Common myeloid progenitor, CD34-positive (primary cell): ENCODE measurements at regions not wholly inside any gene's neighbourhood (a gene's known extent, or its start where the extent isn't known, plus 50 kb on each side); places are given as distances from the start of the nearest gene placed in this dataset.
"Not testable (repeated sequence)": the region's sequence is repeated elsewhere in the genome, so short reads cannot be mapped to it uniquely, and the experiment has no call there.

Source experiments
- CTCF ChIA-PET: fragments of 350-600 bp; sonication (Branson Sonifier 250); formaldehyde crosslinking; loops from one replicate; lab custom pipeline; 2021; ENCODE audit warnings: antibody characterized with exemption; lab: Charles Lee
- POLR2A ChIA-PET: fragments of 350-600 bp; sonication (Branson Sonifier 250); formaldehyde crosslinking; loops from one replicate; lab custom pipeline; 2021; ENCODE audit warnings: antibody characterized with exemption; lab: Charles Lee
- DNase-seq, 3 donors: peaks; one replicate each; pipeline versions ENCODE4 v3.0.0 to v3.0.0-alpha.2; 2013
- H3K27ac ChIP-seq, 2 experiments: 1 replicate in 1 of 2; 2 replicates in 1 of 2; pipeline ENCODE4 v1.7.0; 2013; ENCODE audit warnings: inconsistent platforms in 2 of 2, low read length in 2 of 2, mild to moderate bottlenecking in 2 of 2, low read depth in 1 of 2, moderate library complexity in 1 of 2; ENCODE audit not compliant: severe bottlenecking in 2 of 2, insufficient read depth in 1 of 2, poor library complexity in 1 of 2
- H3K27me3 ChIP-seq, 5 experiments: replicated peaks in 2 of 5; 1 replicate in 3 of 5; 2 replicates in 2 of 5; pipeline versions ENCODE4 v1.6.1 to v1.7.0; 2013; ENCODE audit warnings: low read length in 4 of 5, mild to moderate bottlenecking in 2 of 5, moderate library complexity in 2 of 5, inconsistent platforms in 1 of 5; ENCODE audit not compliant: insufficient read depth in 5 of 5, control insufficient read depth in 4 of 5
- H3K36me3 ChIP-seq, 4 experiments: 1 replicate in 2 of 4; 2 replicates in 2 of 4; pipeline versions ENCODE4 v1.6.1 to v1.7.0; 2013; ENCODE audit warnings: low read length in 3 of 4, control low read depth in 1 of 4, mild to moderate bottlenecking in 1 of 4; ENCODE audit not compliant: control insufficient read depth in 4 of 4, insufficient read depth in 4 of 4
- H3K4me1 ChIP-seq, 4 experiments: 1 replicate in 3 of 4; 2 replicates in 1 of 4; pipeline versions ENCODE4 v1.6.1 to v1.7.1; 2013; ENCODE audit warnings: low read length in 3 of 4, mild to moderate bottlenecking in 3 of 4, control low read depth in 1 of 4, inconsistent platforms in 1 of 4, moderate library complexity in 1 of 4; ENCODE audit not compliant: control insufficient read depth in 4 of 4, insufficient read depth in 4 of 4; ENCODE audit errors: control extremely low read depth in 1 of 4
- H3K4me3 ChIP-seq, 7 experiments: 1 replicate in 4 of 7; 2 replicates in 3 of 7; pipeline versions ENCODE4 v1.5.1 to v1.7.0; 2013; ENCODE audit warnings: mild to moderate bottlenecking in 7 of 7, low read length in 6 of 7, moderate library complexity in 6 of 7, inconsistent platforms in 2 of 7, low read depth in 2 of 7, control low read depth in 1 of 7; ENCODE audit not compliant: insufficient read depth in 4 of 7, control insufficient read depth in 1 of 7; ENCODE audit errors: extremely low read depth in 1 of 7
- H3K9me3 ChIP-seq, 5 experiments: 1 replicate in 4 of 5; 2 replicates in 1 of 5; pipeline versions ENCODE4 v1.6.1 to v1.7.1; 2013; ENCODE audit warnings: low read length in 4 of 5, mild to moderate bottlenecking in 2 of 5, inconsistent platforms in 1 of 5, low read depth in 1 of 5, moderate library complexity in 1 of 5; ENCODE audit not compliant: control insufficient read depth in 4 of 5, insufficient read depth in 2 of 5; ENCODE audit errors: control extremely low read depth in 1 of 5
- WGBS: methylation state at CpG from one replicate; pipeline ENCODE4 v1.1.5; 2013; ENCODE audit not compliant: insufficient coverage; 5-methylcytosine and 5-hydroxymethylcytosine counted together

DNA sequence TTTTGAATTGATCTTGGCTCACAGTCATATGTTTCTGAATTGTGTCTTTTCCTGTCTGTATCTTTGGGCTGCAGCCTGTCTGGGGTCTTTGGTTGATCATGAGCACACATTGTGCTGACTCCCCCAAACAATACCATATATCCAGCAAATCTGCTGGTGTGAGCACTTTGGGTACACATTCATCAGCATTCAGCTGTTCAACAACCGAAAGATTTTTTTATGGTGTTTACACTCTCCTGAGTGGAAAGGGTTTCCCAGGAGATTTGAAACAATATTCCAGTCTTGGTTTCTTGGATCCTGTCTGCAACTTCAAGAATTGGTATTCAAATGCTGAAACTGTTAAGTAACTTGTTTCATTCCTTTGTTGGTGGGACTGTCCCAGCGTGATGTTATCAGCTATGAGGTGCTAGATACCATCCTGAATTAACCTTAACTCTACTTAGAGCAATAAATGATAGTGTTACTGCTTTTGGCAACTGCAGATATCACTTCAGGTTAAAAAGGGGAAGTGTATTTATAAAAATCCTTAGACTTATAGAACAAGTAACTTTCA lies 78.4 kb upstream of the DIAPH3 start:
- CTCF ChIA-PET: interaction anchor here (1.5 kb wide), 1 partner anchor 16 kb away, joined by 3 read pairs; no protein-coding TSS in a partner anchor

DNA sequence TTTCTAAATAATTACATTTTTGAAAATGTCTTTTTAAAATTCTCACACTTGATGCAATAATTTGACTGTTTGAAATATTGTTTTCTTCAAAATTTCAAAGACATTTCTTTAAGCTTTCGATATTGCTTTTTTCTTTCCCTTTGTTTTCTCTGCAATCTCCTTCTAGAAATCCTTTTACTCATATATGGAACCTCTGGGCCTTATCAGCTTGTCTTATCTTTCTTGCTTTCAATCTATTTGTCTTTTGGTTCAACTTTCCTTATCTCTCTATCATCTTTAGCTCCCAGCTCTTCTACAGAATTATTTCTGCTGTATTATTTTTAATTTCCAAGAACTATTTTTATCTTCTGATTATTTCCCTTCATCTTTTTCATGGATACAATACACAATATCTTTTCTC lies 80.7 kb upstream of the DIAPH3 start:
- ChIA-PET CTCF (no interaction called here), POLR2A (no interaction called here)
- Histone ChIP-seq H3K27me3 (no peaks in the 10 kb centered on the region), H3K36me3 (no peaks in the 10 kb centered on the region), H3K4me1 (no peaks in the 10 kb centered on the region), H3K27ac (no peak overlapping the region), H3K9me3 (no peaks in the 10 kb centered on the region), H3K4me3 (no peak overlapping the region)
- DNase-seq: no peak
- 100% methylated on average over 1 of the region's 1 CpG for WGBS

More for the DNA sequence above, 78.4 kb upstream of the DIAPH3 start:
- no peaks in the 10 kb centered on the region for H3K27me3 ChIP-seq
- H3K4me3 ChIP-seq: no peak overlapping the region
- H3K36me3 ChIP-seq: no peaks in the 10 kb centered on the region
- H3K4me1 ChIP-seq: no peaks in the 10 kb centered on the region
- peaks cover 0 to 2% (median 0%) of the 10 kb centered on the region in 5 experiments for H3K9me3 ChIP-seq
- no peak overlapping the region for H3K27ac ChIP-seq
- WGBS: 63% methylated on average over 1 of the region's 2 CpGs
- POLR2A ChIA-PET: no interaction called here
- peak in 1 of 3 donors; percentile 3 for DNase-seq

DNA sequence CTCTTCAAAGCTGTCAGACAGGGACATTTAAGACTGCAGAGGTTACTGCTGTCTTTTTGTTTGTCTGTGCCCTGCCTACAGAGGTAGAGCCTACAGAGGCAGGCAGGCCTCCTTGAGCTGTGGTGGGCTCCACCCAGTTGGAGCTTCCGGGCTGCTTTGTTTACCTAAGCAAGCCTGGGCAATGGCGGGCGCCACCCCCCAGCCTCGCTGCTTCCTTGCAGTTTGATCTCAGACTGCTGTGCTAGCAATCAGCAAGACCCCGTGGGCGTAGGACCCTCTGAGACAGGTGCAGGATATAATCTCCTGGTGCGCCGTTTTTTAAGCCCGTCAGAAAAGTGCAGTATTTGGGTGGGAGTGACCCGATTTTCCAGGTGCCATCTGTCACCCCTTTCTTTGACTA lies 87.7 kb upstream of the DIAPH3 start:
- H3K4me3 ChIP-seq, H3K4me1 ChIP-seq, POLR2A ChIA-PET, H3K27ac ChIP-seq, H3K9me3 ChIP-seq, CTCF ChIA-PET, DNase-seq, H3K27me3 ChIP-seq, H3K36me3 ChIP-seq: not testable (repeated sequence)
- no CpG with 5 or more reads among the region's 10 CpGs for WGBS

DNA sequence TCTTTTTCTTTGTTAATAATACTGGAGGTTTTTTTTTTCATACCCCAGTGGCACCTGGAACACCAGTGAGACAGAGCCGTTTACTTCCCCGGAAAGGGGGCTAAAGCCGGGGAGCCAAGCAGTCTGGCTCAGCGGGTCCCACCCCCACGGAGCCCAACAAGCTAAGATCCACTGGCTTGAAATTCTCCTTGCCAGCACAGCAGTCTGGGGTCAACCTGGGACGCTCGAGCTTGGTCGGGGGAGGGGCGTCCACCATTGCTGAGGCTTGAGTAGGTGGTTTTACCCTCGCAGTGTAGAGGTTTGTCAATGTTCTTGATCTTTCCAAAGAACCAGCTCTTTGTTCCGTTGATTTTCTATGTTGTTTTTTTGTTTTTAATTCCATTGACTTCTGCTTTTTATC lies 94.6 kb upstream of the DIAPH3 start:
- H3K4me1 ChIP-seq: no peaks in the 10 kb centered on the region
- DNase-seq: no peak
- CTCF ChIA-PET: no interaction called here
- H3K4me3 ChIP-seq: no peak overlapping the region
- no peaks in the 10 kb centered on the region for H3K36me3 ChIP-seq
- H3K9me3 ChIP-seq: peaks cover 0 to 3% (median 0%) of the 10 kb centered on the region in 5 experiments
- 90% methylated on average over 7 of the region's 11 CpGs for WGBS
- POLR2A ChIA-PET: no interaction called here
- no peak overlapping the region for H3K27ac ChIP-seq
- no peaks in the 10 kb centered on the region for H3K27me3 ChIP-seq

DNA sequence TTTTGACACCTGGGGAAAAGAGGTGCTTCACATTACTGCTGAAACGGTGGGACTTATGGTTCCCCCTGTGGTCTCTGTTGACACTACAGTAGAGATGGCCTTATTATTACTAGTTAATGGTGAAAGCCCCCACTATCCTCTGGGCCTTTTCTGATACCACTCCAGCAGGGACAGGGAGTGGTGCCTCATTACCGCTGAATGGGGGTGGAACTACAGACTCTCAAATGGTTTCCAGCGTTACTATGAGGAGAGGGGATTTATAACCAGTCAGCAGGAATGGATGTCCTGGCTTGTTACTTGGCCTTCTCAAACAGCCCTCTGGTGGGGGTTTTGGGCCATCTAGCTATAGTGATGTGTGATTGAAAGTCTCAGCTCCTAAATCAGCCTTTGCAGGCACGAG lies 96.7 kb upstream of the DIAPH3 start:
- Histone ChIP-seq H3K27me3 (peaks cover 0 to 2% (median 0%) of the 10 kb centered on the region in 5 experiments), H3K4me1 (no peaks in the 10 kb centered on the region), H3K9me3 (peaks cover 0 to 3% (median 0%) of the 10 kb centered on the region in 5 experiments), H3K4me3 (no peak overlapping the region), H3K36me3 (no peaks in the 10 kb centered on the region), H3K27ac (no peak overlapping the region)
- CTCF ChIA-PET: no interaction called here
- WGBS: 89% methylated on average over 2 of the region's 4 CpGs
- POLR2A ChIA-PET: no interaction called here
- DNase-seq: peak in 1 of 3 donors; percentile 10

DNA sequence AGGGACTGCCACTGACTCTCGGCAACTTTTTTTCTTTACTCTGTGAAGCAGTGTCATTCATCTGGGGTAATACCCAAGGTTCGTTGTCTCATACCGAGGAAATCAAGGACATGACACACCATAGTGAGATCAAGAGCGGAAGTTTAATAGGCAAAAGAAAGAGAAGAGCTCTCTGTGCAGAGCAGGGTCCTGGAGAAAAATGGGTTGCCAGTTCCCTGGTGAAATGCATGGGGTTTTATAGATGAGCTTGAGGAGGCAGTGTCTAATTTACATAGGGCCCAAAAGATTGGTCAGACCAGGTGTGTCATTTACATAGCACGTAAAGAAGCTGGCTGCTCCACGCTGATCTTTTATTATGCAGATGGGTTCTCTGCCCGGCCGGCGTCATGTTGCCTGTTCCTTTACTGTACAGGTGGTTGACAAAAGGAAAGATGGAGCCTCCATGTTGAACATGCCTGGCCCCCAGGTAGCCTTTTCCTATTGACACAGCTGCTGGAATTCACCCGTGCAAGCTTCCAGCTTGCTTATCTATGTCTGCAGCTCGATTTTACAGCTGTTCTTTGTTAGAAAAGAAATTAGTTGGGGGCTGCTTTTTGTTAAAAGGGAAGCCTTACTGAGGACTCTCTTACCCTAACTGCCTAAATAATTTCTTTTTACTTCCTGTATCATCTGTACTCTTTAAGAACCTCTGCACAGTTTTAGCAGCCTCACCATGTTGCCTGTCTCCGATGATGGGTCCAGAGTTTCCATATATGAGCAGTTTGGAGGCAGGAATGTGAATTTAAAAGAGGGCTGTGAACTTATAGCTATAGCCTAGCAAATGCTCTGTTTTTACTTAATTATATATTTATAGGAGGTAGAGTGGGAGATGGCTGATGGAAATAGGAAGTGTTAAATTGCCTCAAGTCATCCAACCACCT lies 98.0 kb upstream of the DIAPH3 start:
- Histone ChIP-seq H3K27me3 (peaks cover 0 to 2% (median 0%) of the 10 kb centered on the region in 5 experiments), H3K36me3 (no peaks in the 10 kb centered on the region), H3K4me1 (no peaks in the 10 kb centered on the region), H3K27ac (no peak overlapping the region), H3K9me3 (peaks cover 0 to 3% (median 0%) of the 10 kb centered on the region in 5 experiments), H3K4me3 (no peak overlapping the region)
- 88% methylated on average over 11 of the region's 12 CpGs for WGBS
- ChIA-PET CTCF (no interaction called here), POLR2A (no interaction called here)
- no peak for DNase-seq

DNA sequence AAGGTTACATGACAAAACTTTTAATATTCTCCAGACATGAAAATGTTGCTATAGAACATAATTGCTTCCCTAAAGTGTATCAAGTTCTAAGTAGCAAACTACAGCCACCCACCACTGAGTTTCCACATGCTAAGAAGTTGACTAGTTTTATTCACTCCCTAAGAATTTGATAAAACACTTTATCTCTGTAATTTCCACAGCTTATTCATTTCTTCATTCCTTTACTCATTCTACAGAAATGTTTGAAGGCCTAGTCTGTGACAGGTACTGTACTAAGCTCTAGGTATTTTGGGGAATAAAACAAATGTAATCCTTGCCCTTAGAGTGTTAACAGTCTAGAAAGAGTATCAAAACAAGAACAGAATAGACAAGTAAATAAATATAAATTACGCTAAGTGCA lies 101.8 kb upstream of the DIAPH3 start:
- peaks cover 0 to 2% (median 0%) of the 10 kb centered on the region in 5 experiments for H3K9me3 ChIP-seq
- ChIA-PET CTCF (no interaction called here), POLR2A (no interaction called here)
- DNase-seq: no peak
- no peak overlapping the region for H3K4me3 ChIP-seq
- no peaks in the 10 kb centered on the region for H3K36me3 ChIP-seq
- WGBS: no CpG with 5 or more reads among the region's 1 CpG
- no peak overlapping the region for H3K27ac ChIP-seq
- H3K4me1 ChIP-seq: peaks cover 0 to 6% (median 1%) of the 10 kb centered on the region in 4 experiments
- peaks cover 0 to 2% (median 0%) of the 10 kb centered on the region in 5 experiments for H3K27me3 ChIP-seq
